Neural progenitor cell (in vitro differentiated cells): ENCODE measurements at regions not wholly inside any gene's neighbourhood (a gene's known extent, or its start where the extent isn't known, plus 50 kb on each side); places are given as distances from the start of the nearest gene placed in this dataset.

Source experiments
- DNase-seq: peaks from one replicate; pipeline ENCODE4 v3.0.0-alpha.2; 2016; ENCODE audit warnings: low spot score
- H2AFZ ChIP-seq: fragments of 200-600 bp; sonication (generic); replicated peaks from 2 replicates; pipeline ENCODE4 v1.6.1; 2016; ENCODE audit warnings: antibody characterized with exemption
- H3F3A ChIP-seq: fragments of 200-600 bp; sonication (generic); 2 replicates; pipeline ENCODE4 v1.6.1; 2016; ENCODE audit warnings: antibody characterized with exemption, low read depth
- H3K27ac ChIP-seq: fragments of 200-600 bp; sonication (generic); 2 replicates; pipeline ENCODE4 v1.5.1; 2016; ENCODE audit warnings: mild to moderate bottlenecking
- H3K27me3 ChIP-seq: fragments of 200-600 bp; sonication (generic); 2 replicates; pipeline ENCODE4 v1.6.1; 2016; ENCODE audit warnings: mild to moderate bottlenecking, moderate library complexity
- H3K36me3 ChIP-seq: fragments of 200-600 bp; sonication (generic); 2 replicates; pipeline ENCODE4 v1.5.1; 2016
- H3K4me1 ChIP-seq: fragments of 200-600 bp; sonication (generic); 2 replicates; pipeline ENCODE4 v1.6.1; 2016; ENCODE audit warnings: mixed run types
- H3K4me2 ChIP-seq: fragments of 200-600 bp; sonication (generic); 2 replicates; pipeline ENCODE4 v1.6.1; 2016
- H3K4me3 ChIP-seq: fragments of 200-600 bp; sonication (generic); 2 replicates; pipeline ENCODE4 v1.5.1; 2016
- H3K79me2 ChIP-seq: fragments of 200-600 bp; sonication (generic); 2 replicates; pipeline ENCODE4 v1.6.1; 2016; ENCODE audit warnings: low read depth
- H3K9ac ChIP-seq: fragments of 200-600 bp; sonication (generic); 2 replicates; pipeline ENCODE4 v1.6.1; 2016
- H3K9me3 ChIP-seq: fragments of 200-600 bp; sonication (generic); 2 replicates; pipeline ENCODE4 v1.5.1; 2016; ENCODE audit warnings: low read depth
- H4K20me1 ChIP-seq: fragments of 200-600 bp; sonication (generic); 2 replicates; pipeline ENCODE4 v1.6.1; 2016; ENCODE audit warnings: low read depth
- H3K27ac Mint-ChIP-seq: 3 replicates; pipeline ENCODE4 v1.8.0; 2021; ENCODE audit warnings: mixed read lengths
- H3K27me3 Mint-ChIP-seq: 2 replicates; pipeline ENCODE4 v1.8.0; 2022; ENCODE audit warnings: low read depth, mild to moderate bottlenecking, inconsistent platforms, moderate library complexity, mixed read lengths; ENCODE audit not compliant: insufficient read depth
- H3K36me3 Mint-ChIP-seq: 3 replicates; pipeline ENCODE4 v1.8.0; 2021; ENCODE audit warnings: mixed read lengths
- H3K4me1 Mint-ChIP-seq: 3 replicates; pipeline ENCODE4 v1.8.0; 2021; ENCODE audit warnings: mixed read lengths
- H3K4me3 Mint-ChIP-seq: 3 replicates; pipeline ENCODE4 v1.8.0; 2021; ENCODE audit warnings: mild to moderate bottlenecking, moderate library complexity, mixed read lengths
- H3K9me3 Mint-ChIP-seq: 3 replicates; pipeline ENCODE4 v1.8.0; 2020; ENCODE audit warnings: mixed read lengths
- EZH2 ChIP-seq: fragments of 200-600 bp; sonication (generic); IDR thresholded peaks from 2 replicates; pipeline ENCODE4 v1.6.1; 2017; ENCODE audit warnings: antibody characterized with exemption, mild to moderate bottlenecking, moderate library complexity
- EZH2phosphoT487 ChIP-seq: fragments of 200-600 bp; sonication (generic); IDR thresholded peaks from 2 replicates; pipeline ENCODE4 v1.6.1; 2017; ENCODE audit warnings: antibody characterized with exemption
- TF ChIP-seq, protein P1 (sequence below): fragments of 200-600 bp; sonication (generic); IDR thresholded peaks from 2 replicates; pipeline ENCODE4 v1.5.1; 2017; ENCODE audit warnings: antibody characterized with exemption, mild to moderate bottlenecking

GRCh38 chr2:215870986-215871385 lies 142.4 kb downstream of the MREG start:
- Mint-ChIP-seq H3K9me3 (no peaks in the 10 kb centered on the region), H3K4me1 (peaks cover 7% of the 10 kb centered on the region), H3K4me3 (no peak overlapping the region), H3K27ac (no peak overlapping the region), H3K27me3 (no peaks in the 10 kb centered on the region), H3K36me3 (no peaks in the 10 kb centered on the region)
- Histone ChIP-seq H3K4me2 (no peak overlapping the region), H2AFZ (no peak overlapping the region), H3K9me3 (no peaks in the 10 kb centered on the region), H3F3A (no peaks in the 10 kb centered on the region), H4K20me1 (no peaks in the 10 kb centered on the region), H3K27me3 (no peaks in the 10 kb centered on the region), H3K4me3 (no peak overlapping the region), H3K4me1 (no peaks in the 10 kb centered on the region), H3K79me2 (no peaks in the 10 kb centered on the region), H3K36me3 (no peaks in the 10 kb centered on the region), H3K27ac (no peak overlapping the region), H3K9ac (no peak overlapping the region)
- no peak for TF ChIP-seq EZH2
- TF ChIP-seq, protein P1, sequence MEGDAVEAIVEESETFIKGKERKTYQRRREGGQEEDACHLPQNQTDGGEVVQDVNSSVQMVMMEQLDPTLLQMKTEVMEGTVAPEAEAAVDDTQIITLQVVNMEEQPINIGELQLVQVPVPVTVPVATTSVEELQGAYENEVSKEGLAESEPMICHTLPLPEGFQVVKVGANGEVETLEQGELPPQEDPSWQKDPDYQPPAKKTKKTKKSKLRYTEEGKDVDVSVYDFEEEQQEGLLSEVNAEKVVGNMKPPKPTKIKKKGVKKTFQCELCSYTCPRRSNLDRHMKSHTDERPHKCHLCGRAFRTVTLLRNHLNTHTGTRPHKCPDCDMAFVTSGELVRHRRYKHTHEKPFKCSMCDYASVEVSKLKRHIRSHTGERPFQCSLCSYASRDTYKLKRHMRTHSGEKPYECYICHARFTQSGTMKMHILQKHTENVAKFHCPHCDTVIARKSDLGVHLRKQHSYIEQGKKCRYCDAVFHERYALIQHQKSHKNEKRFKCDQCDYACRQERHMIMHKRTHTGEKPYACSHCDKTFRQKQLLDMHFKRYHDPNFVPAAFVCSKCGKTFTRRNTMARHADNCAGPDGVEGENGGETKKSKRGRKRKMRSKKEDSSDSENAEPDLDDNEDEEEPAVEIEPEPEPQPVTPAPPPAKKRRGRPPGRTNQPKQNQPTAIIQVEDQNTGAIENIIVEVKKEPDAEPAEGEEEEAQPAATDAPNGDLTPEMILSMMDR: peak; percentile 45
- DNase-seq: peak; percentile 33

- H3K79me2 ChIP-seq: no peaks in the 10 kb centered on the region
- H3K4me1 Mint-ChIP-seq: peaks cover 7% of the 10 kb centered on the region
- H3K27me3 ChIP-seq: no peaks in the 10 kb centered on the region
- H3K4me2 ChIP-seq: no peak overlapping the region
- DNase-seq: no peak
- H3K9me3 ChIP-seq: no peaks in the 10 kb centered on the region
- H3K27ac ChIP-seq: no peak overlapping the region
- no peaks in the 10 kb centered on the region for H3K36me3 Mint-ChIP-seq
- H3K4me3 ChIP-seq: no peak overlapping the region
- H4K20me1 ChIP-seq: no peaks in the 10 kb centered on the region
- H3K9ac ChIP-seq: no peak overlapping the region
- no peaks in the 10 kb centered on the region for H3K4me1 ChIP-seq
- H3K27ac Mint-ChIP-seq: no peak overlapping the region
- no peaks in the 10 kb centered on the region for H3K36me3 ChIP-seq
- H2AFZ ChIP-seq: no peak overlapping the region
- no peaks in the 10 kb centered on the region for H3F3A ChIP-seq
- no peaks in the 10 kb centered on the region for H3K27me3 Mint-ChIP-seq
- no peak overlapping the region for H3K4me3 Mint-ChIP-seq
- no peak for TF ChIP-seq EZH2phosphoT487
- H3K9me3 Mint-ChIP-seq: no peaks in the 10 kb centered on the region
Observed at GRCh38 chr2:215870088-215870490, 143.3 kb downstream of the MREG start.

DNA sequence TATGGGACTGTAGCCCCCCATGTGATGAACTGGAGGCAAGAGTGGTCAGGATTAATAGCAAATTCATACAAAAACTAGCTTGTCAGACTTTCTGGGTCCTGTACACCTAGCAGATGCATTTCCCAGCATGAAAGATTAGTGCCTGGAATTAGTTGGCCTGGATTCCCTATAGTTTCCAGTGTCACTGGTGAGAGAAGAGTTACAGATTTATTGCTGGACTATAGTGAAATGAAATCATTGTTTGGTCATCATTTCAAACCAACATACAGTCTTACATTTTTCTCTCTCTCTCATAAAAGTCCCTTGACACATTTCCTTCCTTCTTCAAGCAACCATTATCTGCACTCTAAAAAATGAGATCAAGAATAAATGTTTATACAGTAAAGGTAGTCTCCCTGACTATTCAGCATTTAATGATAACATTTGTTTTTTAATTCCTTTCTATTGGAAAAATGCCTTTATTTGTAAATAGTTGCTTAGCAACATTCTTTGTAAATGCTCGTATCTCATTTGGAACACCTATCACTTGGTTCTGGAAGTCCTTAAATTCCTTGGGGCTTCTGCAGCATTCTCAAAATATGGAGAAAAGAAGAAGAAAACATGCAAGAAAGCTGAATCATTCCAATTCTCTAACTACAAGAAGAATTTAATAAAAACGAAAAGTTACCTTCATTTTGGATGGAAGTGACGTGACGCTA lies 144.4 kb downstream of the MREG start:
- no peak overlapping the region for H3K4me3 Mint-ChIP-seq
- no peaks in the 10 kb centered on the region for H3K9me3 Mint-ChIP-seq
- Histone ChIP-seq H3K9me3 (no peaks in the 10 kb centered on the region), H3K27ac (no peak overlapping the region), H3K27me3 (no peaks in the 10 kb centered on the region), H3K79me2 (no peaks in the 10 kb centered on the region), H3K4me3 (no peak overlapping the region), H3F3A (no peaks in the 10 kb centered on the region), H3K36me3 (no peaks in the 10 kb centered on the region), H2AFZ (no peak overlapping the region), H3K4me2 (no peak overlapping the region), H4K20me1 (no peaks in the 10 kb centered on the region), H3K4me1 (no peaks in the 10 kb centered on the region), H3K9ac (no peak overlapping the region)
- no peak for DNase-seq
- no peaks in the 10 kb centered on the region for H3K36me3 Mint-ChIP-seq
- no peak overlapping the region for H3K27ac Mint-ChIP-seq
- H3K27me3 Mint-ChIP-seq: no peaks in the 10 kb centered on the region
- TF ChIP-seq, protein P1: no peak
- no peak for TF ChIP-seq EZH2phosphoT487
- no peak for TF ChIP-seq EZH2
- H3K4me1 Mint-ChIP-seq: peaks cover 7% of the 10 kb centered on the region

DNA sequence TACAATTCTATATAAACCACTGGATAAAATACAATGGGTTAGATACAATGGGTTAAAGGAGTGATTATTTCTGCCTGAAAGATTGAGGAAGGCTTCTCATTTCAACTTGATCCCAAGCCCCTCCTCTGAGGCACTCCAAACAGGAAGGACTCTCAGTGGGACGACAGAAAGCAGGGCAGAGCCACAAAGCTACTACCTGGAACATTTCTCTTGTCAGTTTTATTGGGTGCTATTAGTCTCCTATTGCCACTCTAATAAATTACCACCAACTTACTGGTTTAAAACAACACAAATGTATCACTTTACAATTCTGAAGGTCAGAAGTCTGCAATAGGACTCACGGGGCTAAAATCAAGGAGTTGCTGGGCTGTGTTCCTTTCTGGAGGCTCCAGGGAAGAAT lies 146.7 kb downstream of the MREG start:
- Histone ChIP-seq H4K20me1 (no peaks in the 10 kb centered on the region), H3K9me3 (no peaks in the 10 kb centered on the region), H3F3A (no peaks in the 10 kb centered on the region), H3K9ac (no peak overlapping the region), H3K4me1 (no peaks in the 10 kb centered on the region), H3K36me3 (no peaks in the 10 kb centered on the region), H3K79me2 (no peaks in the 10 kb centered on the region), H3K4me3 (no peak overlapping the region), H3K27me3 (no peaks in the 10 kb centered on the region), H3K27ac (no peak overlapping the region), H3K4me2 (no peak overlapping the region), H2AFZ (peak overlapping the region; percentile 3)
- Mint-ChIP-seq H3K4me1 (peaks cover 7% of the 10 kb centered on the region), H3K27ac (no peak overlapping the region), H3K9me3 (no peaks in the 10 kb centered on the region), H3K27me3 (no peaks in the 10 kb centered on the region), H3K4me3 (no peak overlapping the region), H3K36me3 (no peaks in the 10 kb centered on the region)
- TF ChIP-seq, protein P1: no peak
- no peak for TF ChIP-seq EZH2phosphoT487
- TF ChIP-seq EZH2: no peak
- DNase-seq: no peak
